Putamen (tissue), 1 donor: ENCODE measurements at regions not wholly inside any gene's neighbourhood (a gene's known extent, or its start where the extent isn't known, plus 50 kb on each side); places are given as distances from the start of the nearest gene placed in this dataset.

Source experiments
- DNase-seq: peaks from one replicate; pipeline ENCODE4 v3.0.0-alpha.2; 2016; ENCODE audit warnings: low spot score

DNA sequence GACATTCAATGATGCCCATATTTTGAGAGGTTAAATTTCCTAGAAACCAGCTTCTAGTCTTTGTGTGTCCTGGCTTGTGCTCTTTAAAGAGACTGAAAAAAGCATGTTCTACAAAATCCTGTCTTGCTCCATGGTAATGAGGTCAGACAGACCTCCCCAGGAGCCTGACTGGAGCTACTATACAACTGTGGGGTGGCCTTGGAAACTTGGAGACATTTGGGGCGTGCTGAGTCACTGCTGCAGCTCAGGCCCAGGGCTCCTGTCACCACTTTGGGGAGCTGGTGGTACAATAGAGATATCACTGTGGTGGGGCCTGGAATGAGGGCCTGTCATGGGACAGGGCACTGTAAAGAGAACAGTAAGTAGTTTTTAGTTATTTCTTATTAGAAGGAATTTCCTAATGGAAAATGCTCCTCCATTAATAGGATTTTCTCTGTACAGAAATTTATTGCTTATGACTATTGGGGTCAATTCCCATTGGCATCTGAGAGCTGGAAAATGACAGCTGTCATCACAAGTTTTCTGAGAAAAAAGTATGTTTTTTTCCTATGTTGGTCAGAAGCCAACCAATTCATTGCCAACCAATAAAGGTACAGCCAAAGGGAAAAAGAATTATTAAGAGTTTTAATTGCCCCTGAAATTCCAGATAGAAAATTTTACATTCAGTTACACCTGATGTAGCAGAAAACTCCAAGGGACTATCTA lies 207.4 kb upstream of the JADE1 start:
- DNase-seq: peak; percentile 17

DNA sequence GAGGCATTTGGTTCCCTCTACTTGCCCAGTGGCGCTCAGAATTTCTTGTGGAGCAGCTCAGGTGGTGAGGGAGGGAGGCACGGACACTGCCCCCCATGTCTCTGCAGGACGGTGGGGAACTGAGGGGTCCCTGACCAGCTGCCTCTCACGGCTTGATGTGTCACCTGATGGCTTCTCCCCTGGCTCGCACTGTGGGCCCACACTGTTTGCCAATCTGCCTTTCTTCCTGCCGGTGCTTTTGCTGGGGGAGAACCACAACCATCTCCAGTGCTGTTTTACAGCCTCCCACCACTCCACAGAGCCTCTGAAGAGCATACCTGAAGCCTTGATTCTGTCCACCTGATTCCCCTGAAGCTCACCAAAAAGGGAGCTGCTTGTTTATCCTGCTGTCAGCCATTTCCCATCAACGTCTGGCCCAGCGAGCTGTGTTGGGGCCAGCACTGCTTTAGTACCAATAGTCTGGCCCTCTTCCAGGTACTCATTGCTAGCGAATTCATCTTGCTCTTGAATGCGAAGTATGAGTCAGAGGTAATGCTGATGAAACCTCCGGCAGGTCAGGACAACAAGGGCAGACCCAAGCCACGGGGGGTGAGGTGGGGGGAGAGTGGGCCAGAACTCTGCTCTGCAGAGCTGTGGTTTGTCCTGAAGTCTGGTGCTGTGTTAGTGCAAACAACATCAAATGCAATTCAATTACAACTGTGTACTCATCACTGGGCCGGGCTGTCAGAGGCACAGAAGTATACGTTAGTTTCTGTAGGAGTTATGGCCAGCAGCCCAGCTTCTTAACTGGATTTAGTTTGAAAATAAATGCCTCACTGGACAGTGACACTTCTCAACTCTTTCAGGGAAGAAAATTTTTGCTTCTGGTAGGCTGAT lies 208.3 kb upstream of the JADE1 start:
- peak; percentile 11 for DNase-seq

DNA sequence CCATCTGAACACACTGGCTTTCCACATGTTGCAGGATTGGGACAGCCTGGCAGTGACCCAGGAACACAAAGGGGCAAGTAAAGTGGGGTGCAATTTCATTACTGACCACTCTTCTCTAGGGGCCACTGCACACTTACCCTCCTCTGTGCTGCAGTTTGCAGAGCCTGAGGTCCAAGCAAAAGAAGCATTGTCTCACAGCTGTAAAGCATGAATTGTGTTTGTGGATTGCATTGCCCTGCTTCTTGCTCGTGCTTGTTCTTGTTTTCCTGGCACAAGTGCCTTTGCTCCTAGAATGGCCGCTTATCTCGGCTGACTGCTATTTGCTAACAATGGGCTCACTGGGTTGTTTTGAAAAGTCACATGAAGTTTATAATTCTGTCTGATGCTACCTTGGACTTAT lies 209.1 kb upstream of the JADE1 start:
- peak; percentile 82 for DNase-seq

DNA sequence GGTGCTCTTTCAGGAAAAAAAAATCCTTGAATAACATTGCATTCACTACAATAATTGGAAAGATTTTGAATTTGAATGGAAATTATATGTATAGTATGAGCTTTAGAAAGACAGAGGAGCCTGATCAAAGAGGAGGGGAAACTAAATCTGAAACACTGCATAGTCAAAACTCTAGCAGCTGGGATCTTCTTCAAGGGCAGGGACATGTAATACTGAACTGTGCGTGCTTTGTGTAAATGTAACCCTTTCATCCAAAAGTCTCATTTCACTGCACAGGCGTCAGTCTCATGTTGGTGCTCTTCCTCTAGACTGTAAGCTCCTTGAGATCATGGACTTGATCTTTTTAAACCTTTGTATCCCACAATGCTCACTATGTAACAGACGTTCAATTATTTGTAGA lies 212.0 kb upstream of the JADE1 start:
- DNase-seq: no peak

DNA sequence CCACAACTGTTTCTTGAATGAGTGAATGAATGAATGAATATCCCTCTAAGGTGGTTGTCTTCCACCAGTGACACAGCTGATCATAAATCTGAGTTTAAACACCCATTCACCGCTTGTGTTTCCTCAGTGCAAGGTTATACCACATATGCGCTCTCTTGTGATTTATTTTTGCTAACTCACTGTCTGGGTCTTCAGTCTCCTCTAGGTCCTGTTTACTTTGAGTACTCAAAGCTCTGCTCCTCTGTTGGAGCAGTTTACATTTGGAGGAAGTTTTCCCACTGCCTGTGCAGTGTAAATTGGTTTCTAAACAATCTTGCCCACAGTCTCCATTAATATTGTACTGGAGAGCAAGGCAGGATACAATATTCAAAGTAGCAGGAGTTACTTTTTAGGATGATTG lies 212.6 kb upstream of the JADE1 start:
- no peak for DNase-seq

DNA sequence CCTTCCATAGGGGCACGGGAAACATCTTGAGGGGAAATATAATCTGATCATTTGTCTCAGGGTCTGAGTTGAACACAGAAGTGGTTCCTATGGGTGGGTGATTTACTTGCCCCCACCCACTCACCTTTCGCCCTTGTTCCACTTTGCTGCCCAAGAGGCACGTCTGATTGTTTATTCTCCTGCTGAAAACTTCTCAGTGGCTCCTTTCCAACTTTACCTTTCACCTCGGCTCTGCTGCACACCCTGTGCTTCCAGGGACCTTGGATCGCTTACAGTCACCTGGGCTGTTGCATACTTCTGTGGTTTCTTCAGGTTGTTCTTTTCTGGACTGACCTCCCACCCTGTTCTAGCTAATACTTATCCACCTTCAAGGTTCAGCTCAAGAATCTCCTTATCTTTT lies 213.4 kb upstream of the JADE1 start:
- DNase-seq: no peak

DNA sequence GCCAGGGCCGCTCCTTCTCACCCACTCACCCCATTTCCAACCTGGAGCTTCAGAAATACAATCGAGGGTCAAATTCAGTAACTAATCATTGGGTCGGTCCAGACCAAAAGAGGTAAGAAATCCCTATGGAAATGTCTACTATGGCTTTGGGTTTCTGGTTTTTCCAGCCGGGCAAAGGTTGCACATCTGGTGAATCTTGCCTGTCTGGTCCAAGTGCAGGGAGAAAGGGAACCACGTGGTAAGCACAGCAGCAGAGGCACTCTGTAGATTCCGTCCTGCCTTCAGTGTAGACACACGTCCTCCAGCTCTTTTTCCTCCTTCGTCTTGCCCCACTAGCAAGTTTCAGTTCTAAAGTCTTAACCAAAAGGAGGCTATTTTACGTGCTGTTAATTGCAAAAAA lies 218.0 kb upstream of the JADE1 start:
- DNase-seq: no peak

DNA sequence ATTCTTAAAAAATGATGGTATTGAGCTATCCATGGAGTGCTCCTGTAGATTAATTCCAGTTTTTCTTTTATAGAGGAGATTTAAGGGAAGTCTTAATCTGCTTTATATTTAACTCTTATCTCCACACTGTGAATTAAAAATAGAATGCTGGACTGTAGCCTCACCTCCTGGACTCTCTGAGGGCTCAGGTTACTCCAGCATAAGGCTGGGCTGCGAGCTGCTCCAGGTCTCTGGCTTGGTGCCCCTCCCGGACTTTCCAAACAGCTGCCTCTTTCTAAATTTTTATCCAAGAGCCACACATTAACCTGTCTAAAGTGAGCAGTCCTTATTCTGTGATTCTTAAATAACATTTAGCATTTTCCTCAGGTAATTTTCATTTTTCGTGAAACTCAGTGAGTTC lies 218.7 kb upstream of the JADE1 start:
- DNase-seq: no peak

DNA sequence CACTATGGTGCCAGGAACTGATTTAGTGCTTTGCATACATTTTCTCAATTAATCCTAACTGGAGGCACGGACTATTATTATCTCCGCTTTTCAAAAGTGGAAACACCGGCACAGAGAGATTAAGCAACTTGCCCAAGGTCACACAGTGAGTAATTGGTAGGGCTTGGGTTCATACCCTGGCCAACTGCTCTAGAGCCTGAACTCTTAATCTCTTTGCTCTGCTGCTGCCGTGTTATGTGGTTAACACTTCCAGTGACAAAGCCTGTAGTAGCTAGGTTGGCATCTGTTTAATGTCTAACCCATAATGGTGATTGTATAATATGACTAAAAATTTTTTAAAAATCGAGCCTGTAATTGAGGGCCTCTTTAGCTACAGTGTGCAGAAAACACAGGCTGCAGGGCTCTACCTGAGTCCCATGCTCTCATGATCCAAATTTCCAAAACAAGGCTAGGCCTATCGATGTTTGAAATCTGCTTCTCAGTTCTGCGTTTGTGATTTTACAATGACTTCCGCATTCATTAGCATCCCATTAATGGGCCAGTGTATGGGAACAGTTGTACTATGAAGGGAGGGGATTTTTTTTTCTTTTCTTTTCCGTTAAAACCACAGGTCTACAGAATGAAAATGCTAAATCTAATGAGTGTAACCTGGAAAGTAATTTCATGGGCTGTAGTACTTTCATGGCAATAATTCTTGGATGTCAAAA lies 219.3 kb upstream of the JADE1 start:
- no peak for DNase-seq

DNA sequence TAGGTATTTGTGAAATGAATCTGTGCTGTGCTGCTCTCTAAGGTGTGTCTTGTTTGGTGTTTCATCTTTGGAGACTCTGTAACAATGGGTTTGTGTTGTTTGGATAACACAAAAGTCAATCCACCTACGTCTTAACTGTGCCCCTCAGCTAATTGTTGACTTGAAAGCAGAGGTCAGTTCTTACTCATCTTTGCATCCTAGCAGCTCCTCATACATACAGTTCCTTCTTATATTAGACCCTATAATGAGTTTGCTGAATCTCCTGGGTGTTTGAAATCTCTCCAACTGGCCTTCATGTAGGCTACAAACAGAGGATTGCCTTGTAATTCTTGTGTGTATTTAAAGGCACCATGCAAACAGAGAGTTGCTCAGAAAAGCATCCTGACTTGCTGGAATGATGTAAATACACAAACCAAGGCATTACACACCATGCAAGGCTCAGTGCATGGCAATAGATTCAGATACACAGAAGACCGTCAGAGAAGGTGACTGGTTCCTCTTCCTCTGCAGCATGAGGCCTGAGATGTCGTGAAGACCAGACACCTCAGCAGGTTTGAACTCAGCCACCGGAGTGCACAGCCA lies 220.0 kb upstream of the JADE1 start:
- no peak for DNase-seq

DNA sequence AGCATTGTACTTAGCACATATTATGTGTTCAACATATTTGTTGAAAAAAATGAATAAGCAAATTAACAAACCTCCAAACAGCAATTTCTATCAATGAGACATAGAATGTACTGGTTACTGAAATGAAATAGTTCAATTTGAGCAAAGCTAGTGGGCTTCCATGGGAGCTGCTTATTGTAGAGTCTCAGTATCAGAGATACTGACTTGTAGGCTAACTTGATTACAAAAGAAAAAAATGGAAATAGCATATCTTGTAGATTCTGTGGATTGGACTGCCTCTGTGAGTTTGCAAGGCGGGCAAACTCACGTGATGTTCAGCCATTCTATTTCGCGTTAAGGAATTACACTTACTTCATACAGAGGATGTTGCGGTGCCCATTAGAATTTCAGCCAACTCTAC lies 222.1 kb upstream of the JADE1 start:
- DNase-seq: no peak

DNA sequence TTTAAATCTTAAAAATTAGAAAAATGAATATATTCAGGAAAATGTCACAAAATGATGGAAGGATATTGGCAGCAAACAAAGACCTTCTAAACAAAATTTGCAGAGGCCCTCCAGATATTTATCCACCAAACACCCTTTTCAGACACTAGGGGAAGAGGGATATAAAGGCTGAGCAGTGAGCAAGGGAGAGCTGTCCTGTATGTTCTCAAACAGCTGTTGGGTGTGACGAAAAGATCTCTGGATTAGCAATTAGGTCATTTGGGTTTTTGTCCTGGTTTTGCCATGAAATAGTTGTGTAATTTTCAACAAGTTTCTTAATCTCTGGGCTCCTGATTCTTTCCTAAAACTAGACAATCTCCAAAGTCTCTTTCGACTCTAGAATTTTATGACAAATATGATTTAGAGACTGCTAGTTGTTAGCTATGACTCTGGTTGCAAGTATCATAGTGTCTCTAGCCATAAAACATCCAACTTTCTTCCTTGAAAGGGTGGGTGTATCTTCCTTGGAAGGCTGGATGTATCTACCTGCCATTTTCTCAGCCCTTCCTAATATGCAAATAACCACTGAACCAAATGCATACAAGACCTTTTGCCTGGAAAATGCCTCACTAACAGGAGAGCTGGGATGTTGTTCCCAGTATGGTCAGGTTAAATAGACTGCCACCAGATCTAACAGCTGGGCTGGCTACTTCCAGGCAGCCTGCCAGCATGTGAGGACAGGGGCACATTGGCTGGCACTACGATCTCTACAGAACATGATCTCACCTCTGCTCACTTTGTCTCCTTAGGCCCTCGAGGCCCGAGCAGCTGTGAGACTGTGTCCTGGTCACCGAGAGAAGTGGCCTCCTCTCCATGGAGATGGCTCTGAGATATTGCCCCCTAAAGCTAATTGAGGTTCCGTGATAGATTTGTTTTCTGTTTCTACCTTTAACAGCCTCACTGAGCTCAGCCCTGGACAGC lies 225.5 kb upstream of the JADE1 start:
- no peak for DNase-seq

DNA sequence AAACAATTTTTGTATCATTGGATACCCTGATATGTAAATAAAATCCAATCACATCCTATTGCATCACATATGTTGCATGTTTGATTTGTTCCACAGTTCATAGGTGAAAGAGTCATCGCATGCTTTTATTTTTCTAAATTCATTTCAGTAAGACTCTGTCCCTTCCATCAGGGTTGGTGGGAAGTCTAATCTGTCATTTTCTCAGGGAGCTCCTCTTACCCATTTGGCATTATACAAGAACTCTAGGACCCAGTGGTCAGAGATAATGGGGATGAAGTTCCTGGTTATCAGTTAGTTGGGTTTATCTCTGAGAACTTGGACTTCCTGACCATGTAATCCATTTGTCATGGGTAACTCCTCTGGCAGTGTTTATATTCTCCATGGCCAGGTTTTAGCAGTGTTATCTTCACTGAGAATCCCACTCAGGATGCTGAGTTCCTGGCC lies 227.1 kb upstream of the JADE1 start:
- DNase-seq: no peak

DNA sequence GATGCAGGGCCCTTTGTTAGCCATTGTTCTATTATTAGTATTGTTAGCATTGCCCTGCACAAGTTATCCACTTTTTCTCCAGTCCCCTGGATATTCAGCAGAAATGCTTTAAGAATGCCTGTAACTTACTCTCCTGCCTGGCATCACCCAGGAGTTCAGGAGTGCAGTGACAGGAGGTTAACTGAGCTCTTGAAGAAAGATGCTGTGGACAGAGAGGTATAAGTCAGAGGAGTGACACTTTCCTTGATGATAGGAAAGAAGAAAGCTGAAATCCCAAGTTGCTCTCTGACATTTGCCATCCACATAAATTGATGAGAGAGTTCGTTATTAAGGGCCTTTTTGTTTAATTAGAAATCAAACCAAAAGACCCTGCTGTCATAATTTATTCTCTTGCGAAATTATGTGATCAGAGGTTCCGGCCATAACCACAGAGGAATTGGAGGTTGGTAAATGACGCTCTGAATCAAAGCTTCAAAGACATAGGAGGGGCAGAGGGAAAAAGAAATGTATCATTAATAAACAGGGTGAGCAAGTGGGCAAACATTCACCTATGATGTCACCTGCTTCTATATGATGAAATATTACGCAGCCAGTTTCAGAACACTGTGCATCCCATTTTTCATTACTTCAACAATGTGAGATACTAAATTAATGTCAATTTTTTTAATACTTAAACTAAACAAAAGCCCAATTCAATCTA lies 230.2 kb upstream of the JADE1 start:
- DNase-seq: no peak

DNA sequence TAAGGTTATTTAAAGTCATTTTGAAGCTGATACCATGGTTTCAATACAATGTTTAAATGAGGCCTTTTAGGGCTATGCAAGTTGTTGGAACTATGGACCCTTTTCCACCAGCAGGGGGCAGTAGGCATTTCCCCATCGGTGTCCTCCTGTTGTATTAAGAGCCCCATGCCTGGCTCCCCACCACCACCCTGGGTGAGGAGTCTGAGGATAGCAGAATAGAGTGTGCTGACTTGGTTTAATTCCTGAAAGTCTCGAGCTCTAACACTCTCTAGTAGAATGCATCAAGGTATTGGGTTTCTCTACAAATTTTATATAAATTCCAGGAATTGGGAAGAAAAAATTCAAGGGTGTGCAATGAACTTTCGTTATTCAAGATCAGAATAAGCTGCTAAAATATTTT lies 234.8 kb upstream of the JADE1 start:
- DNase-seq: peak; percentile 77

DNA sequence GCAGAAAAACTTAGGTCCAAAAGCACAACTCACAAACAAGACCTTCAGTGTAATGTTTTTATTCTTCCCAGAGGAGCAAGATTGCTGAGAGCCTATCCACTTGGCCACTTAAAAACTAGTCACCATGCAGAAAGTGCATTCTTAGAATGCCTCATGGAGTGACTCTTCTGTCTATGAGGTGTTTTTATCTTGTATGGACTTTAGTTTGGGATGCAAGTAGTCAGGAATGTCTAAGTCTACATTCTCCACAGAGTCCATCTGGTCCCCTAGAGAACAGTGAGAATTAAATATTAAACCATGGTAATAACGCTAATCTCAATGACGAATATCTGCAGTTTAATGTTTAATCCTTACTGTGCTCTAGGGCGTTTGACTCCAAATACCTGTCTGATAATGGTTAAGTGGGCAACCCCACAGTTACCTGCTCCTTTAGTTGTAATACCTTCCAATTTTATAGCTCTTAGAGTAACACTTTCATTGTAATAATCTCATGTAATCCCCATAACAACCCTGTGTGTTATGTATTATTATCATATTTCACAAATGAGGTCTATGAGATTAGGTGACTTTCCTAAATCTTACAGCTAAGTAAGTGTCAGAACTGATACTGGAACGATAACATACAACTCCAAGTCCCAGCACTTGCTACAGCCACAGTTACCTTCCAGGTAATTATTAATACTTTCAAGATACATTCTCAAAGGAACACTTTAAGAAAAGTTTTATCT lies 235.6 kb upstream of the JADE1 start:
- no peak for DNase-seq

DNA sequence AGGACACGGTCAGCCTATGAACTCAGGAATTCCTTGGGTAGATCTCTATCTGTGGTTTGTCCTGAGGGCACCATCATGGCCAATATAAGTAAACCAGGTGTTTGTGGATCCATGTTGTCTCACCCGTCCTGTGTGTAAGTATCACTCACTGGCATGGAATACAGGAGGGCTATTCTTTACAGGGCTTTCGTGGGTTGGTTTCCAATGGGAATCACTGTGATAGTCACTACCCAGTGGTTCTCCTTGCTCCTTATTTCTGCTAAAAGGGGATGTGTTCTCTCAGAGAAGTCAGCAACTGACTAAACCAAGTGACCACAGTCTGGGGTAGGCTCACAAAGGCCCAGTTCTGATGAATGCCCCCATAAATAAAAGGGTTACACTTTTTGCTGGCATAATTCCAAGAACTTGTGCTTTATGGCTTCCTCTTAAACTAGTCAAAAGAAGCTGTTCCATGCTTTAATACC lies 236.7 kb upstream of the JADE1 start:
- no peak for DNase-seq

DNA sequence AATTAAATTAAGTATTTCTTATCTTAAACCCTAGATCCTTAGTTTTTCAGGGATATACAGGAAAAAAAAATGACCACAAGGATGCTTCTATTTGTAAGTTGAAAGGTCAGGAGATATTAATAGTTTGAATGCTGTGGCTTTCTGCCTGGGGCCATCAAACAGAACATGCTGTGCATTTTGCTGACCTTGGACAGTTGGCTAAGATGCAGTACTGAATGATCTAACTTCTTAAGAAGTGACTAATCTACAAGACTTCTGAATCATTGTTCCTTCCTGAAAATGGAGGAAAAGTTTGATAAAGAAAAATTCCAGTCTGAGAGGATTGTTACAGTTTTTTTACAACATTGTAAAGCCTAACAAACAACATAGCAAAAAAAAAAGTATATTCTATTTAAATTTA lies 237.8 kb upstream of the JADE1 start:
- no peak for DNase-seq

DNA sequence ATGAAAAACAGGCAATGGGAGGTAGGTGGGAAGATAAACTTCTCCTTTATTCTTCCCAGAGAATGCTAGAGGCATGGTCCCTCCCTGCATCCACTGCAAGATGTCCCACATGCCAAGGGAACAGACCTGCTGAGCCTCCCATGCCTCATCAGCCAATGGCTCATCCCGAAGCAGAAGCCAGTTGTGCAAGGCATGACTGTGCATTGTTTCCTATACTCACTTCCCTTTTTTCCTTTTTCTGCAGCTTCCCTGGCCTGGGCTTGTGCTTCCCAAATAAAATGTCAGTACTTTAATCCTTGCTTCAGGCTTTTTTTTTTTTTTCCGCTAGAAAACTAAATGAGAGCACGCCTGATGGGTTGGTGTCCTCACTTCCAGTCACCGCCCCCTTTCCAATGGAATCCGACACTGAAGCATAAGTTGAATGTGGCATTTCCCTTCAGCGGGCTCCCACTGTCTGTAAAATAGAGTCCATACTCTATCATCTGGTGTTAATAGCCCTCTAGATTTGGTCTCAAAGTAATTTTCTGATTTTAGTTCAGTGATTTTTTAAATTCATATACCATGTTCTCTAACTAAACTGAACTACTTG lies 239.0 kb upstream of the JADE1 start:
- no peak for DNase-seq

DNA sequence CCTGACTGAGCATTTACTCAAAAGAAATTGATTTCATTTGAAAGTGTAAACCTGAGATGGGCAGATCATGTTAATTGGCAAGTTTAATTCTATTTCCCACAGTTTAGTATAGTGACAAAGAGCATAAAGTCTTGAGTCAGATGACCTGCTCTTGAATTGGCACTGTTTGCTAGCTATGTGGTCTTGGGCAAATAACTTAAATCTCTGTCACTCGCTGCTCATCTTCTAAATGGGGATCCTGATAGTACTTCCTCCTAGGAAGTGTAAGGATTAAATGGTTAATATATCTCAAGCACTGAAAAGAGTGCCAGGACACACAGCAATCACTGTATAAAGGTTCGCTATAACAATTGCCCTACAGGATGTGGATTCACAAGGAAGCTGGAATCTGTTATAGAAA lies 242.8 kb upstream of the JADE1 start:
- no peak for DNase-seq
